ENCODE measurements at regions not wholly inside any gene's neighbourhood (a gene's known extent, or its start where the extent isn't known, plus 50 kb on each side); places are given as distances from the start of the nearest gene placed in this dataset.

- no peak for DNase-seq (ENCODE audit: low read depth)
- no peaks in the 10 kb centered on the region for H3K27me3 ChIP-seq (ENCODE audit: control insufficient read depth, insufficient read depth, low read length)
- CTCF ChIA-PET: no interaction called here
- H3K4me3 ChIP-seq (ENCODE audit: low read depth, low read length): no peak overlapping the region
- no peaks in the 10 kb centered on the region for H3K36me3 ChIP-seq (ENCODE audit: control insufficient read depth, insufficient read depth, low read length)
- TF ChIP-seq CTCF (IDR thresholded peaks at IDR 0.05; ENCODE audit: insufficient read depth, low read depth, low read length): no peak
- POLR2A ChIA-PET: no interaction called here
Observed at GRCh38 chrX:10904220-10904619, 206.9 kb upstream of the HCCS start.

GRCh38 chrX:10906866-10907265, 204.3 kb upstream of the HCCS start:
- TF ChIP-seq CTCF (IDR thresholded peaks at IDR 0.05; ENCODE audit: insufficient read depth, low read depth, low read length): no peak
- DNase-seq (ENCODE audit: low read depth): no peak
- ChIA-PET CTCF (no interaction called here), POLR2A (no interaction called here)
- Histone ChIP-seq H3K4me3 (ENCODE audit: low read depth, low read length) (no peak overlapping the region), H3K36me3 (ENCODE audit: control insufficient read depth, insufficient read depth, low read length) (no peaks in the 10 kb centered on the region), H3K27me3 (ENCODE audit: control insufficient read depth, insufficient read depth, low read length) (no peaks in the 10 kb centered on the region)

- peak; percentile 53 for DNase-seq (ENCODE audit: low read depth)
- no peaks in the 10 kb centered on the region for H3K27me3 ChIP-seq (ENCODE audit: control insufficient read depth, insufficient read depth, low read length)
- no peak for TF ChIP-seq CTCF (IDR thresholded peaks at IDR 0.05; ENCODE audit: insufficient read depth, low read depth, low read length)
- H3K4me3 ChIP-seq (ENCODE audit: low read depth, low read length): no peak overlapping the region
- H3K36me3 ChIP-seq (ENCODE audit: control insufficient read depth, insufficient read depth, low read length): no peaks in the 10 kb centered on the region
- POLR2A ChIA-PET: no interaction called here
- CTCF ChIA-PET: no interaction called here
Observed at GRCh38 chrX:10922159-10922558, 189.0 kb upstream of the HCCS start.

- ChIA-PET CTCF (no interaction called here), POLR2A (no interaction called here)
- Histone ChIP-seq H3K4me3 (ENCODE audit: low read depth, low read length) (no peak overlapping the region), H3K27me3 (ENCODE audit: control insufficient read depth, insufficient read depth, low read length) (no peaks in the 10 kb centered on the region), H3K36me3 (ENCODE audit: control insufficient read depth, insufficient read depth, low read length) (no peaks in the 10 kb centered on the region)
- no peak for DNase-seq (ENCODE audit: low read depth)
- no peak for TF ChIP-seq CTCF (IDR thresholded peaks at IDR 0.05; ENCODE audit: insufficient read depth, low read depth, low read length)
Observed at GRCh38 chrX:10922835-10923234, 188.3 kb upstream of the HCCS start.

GRCh38 chrX:10923466-10923865, 187.7 kb upstream of the HCCS start:
- no peaks in the 10 kb centered on the region for H3K27me3 ChIP-seq (ENCODE audit: control insufficient read depth, insufficient read depth, low read length)
- POLR2A ChIA-PET: no interaction called here
- no peak for DNase-seq (ENCODE audit: low read depth)
- TF ChIP-seq CTCF (IDR thresholded peaks at IDR 0.05; ENCODE audit: insufficient read depth, low read depth, low read length): no peak
- no peak overlapping the region for H3K4me3 ChIP-seq (ENCODE audit: low read depth, low read length)
- no peaks in the 10 kb centered on the region for H3K36me3 ChIP-seq (ENCODE audit: control insufficient read depth, insufficient read depth, low read length)
- CTCF ChIA-PET: no interaction called here
